Muscle of back (tissue), 3 donors: ENCODE measurements at regions not wholly inside any gene's neighbourhood (a gene's known extent, or its start where the extent isn't known, plus 50 kb on each side); places are given as distances from the start of the nearest gene placed in this dataset.
A peak's percentile ranks its signal among the peaks of the same experiment; 100 is the strongest.
"Not testable (repeated sequence)": the region's sequence is repeated elsewhere in the genome, so short reads cannot be mapped to it uniquely, and the experiment has no call there.

ENCODE experiments used
- DNase-seq, 3 donors: peaks; one replicate each; pipeline versions ENCODE4 v3.0.0 to v3.0.0-alpha.2; 2013

- no peak for DNase-seq
Observed at GRCh38 chr20:52098186-52098585, 93.4 kb downstream of the ZFP64 start.

- no peak for DNase-seq
Observed at GRCh38 chr20:52096117-52096516, 95.5 kb downstream of the ZFP64 start.

- no peak for DNase-seq
Observed at GRCh38 chr20:52094693-52095092, 96.9 kb downstream of the ZFP64 start.

GRCh38 chr20:52093575-52093974 lies 98.0 kb downstream of the ZFP64 start:
- DNase-seq = no peak

GRCh38 chr20:52090035-52090434 lies 101.5 kb downstream of the ZFP64 start:
- no peak for DNase-seq

- no peak for DNase-seq
Observed at GRCh38 chr20:52087471-52087870, 104.1 kb downstream of the ZFP64 start.

- DNase-seq = no peak
Observed at GRCh38 chr20:52086878-52087277, 104.7 kb downstream of the ZFP64 start.

GRCh38 chr20:52084727-52085126 lies 106.9 kb downstream of the ZFP64 start:
- DNase-seq = no peak

- DNase-seq = peak; percentile 43 to 79 (median 58)
Observed at GRCh38 chr20:52083627-52084232, 107.8 kb downstream of the ZFP64 start.

- DNase-seq = no peak
Observed at GRCh38 chr20:52082612-52083011, 109.0 kb downstream of the ZFP64 start.

- no peak for DNase-seq
Observed at GRCh38 chr20:52081791-52082190, 109.8 kb downstream of the ZFP64 start.

- no peak for DNase-seq
Observed at GRCh38 chr20:52081066-52081465, 110.5 kb downstream of the ZFP64 start.

GRCh38 chr20:52078289-52078688 lies 113.3 kb downstream of the ZFP64 start:
- DNase-seq = no peak

- no peak for DNase-seq
Observed at GRCh38 chr20:52076164-52076563, 115.4 kb downstream of the ZFP64 start.

GRCh38 chr20:52075400-52075799 lies 116.2 kb downstream of the ZFP64 start:
- DNase-seq = no peak

- DNase-seq = no peak
Observed at GRCh38 chr20:52071136-52071535, 120.4 kb downstream of the ZFP64 start.

- DNase-seq = no peak
Observed at GRCh38 chr20:52064931-52065330, 126.6 kb downstream of the ZFP64 start.

- no peak for DNase-seq
Observed at GRCh38 chr20:52062452-52063209, 128.9 kb downstream of the ZFP64 start.

- DNase-seq = peak in 1 of 3 donors; percentile 42
Observed at GRCh38 chr20:52060794-52061714, 130.5 kb downstream of the ZFP64 start.

GRCh38 chr20:52057133-52057532 lies 134.4 kb downstream of the ZFP64 start:
- not testable (repeated sequence) for DNase-seq

- DNase-seq = peak in 1 of 3 donors; percentile 93
Observed at GRCh38 chr20:52056203-52057062, 135.1 kb downstream of the ZFP64 start.

GRCh38 chr20:52054123-52054522 lies 137.5 kb downstream of the ZFP64 start:
- no peak for DNase-seq
